AG04450 (cell line): ENCODE measurements at regions not wholly inside any gene's neighbourhood (a gene's known extent, or its start where the extent isn't known, plus 50 kb on each side); places are given as distances from the start of the nearest gene placed in this dataset.

ENCODE experiments used
- CTCF ChIA-PET: fragments of 300-600, 350-600 bp; formaldehyde crosslinking; extraction: SDS; loops from one replicate; lab custom pipeline; 2022; ENCODE audit warnings: antibody characterized with exemption, inconsistent platforms; lab: Charles Lee
- POLR2A ChIA-PET: fragments of 350-600 bp; formaldehyde crosslinking; extraction: SDS; loops from one replicate; lab custom pipeline; 2021; ENCODE audit warnings: antibody characterized with exemption, inconsistent platforms; lab: Yijun Ruan, JAX
- DNase-seq: peaks from one replicate; pipeline ENCODE4 v3.0.0-alpha.2; 2011; ENCODE audit warnings: low read depth, low spot score
- H3K27ac ChIP-seq: one replicate; pipeline ENCODE4 v1.5.1; 2012; ENCODE audit warnings: low read depth, low read length, control low read depth
- H3K27me3 ChIP-seq: one replicate; pipeline ENCODE4 v1.6.0; 2012; ENCODE audit warnings: low read length; ENCODE audit not compliant: control insufficient read depth, insufficient read depth
- H3K4me3 ChIP-seq: 2 replicates; pipeline ENCODE4 v1.5.1; 2011; ENCODE audit warnings: mild to moderate bottlenecking, low read depth, low read length, control low read depth
- H3K9me3 ChIP-seq: 2 replicates; pipeline ENCODE4 v1.5.1; 2012; ENCODE audit warnings: low read length; ENCODE audit not compliant: control insufficient read depth, insufficient read depth
- TF ChIP-seq, protein P1 (sequence below): IDR thresholded peaks from 2 replicates; pipeline ENCODE4 v1.5.1; 2011; ENCODE audit warnings: low read depth, low read length, control low read depth, inconsistent platforms

DNA sequence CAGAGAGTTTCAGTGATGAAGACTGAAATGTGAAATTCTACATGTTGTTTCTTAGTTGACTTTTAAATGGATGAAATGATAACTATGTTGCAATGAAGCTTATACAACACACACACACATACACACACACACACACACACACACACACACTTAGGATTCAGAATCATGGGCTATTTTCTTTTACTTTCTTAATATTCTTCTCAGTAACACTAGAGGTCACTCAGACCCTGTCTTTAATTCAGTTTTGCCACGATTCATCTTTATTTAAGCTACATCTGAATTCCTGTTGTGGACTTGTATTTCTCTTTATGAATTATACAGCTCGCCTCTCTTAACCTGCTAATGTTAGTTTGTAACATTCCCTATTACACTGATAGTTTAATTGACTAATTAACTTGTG lies 109.6 kb upstream of the GOT2 start:
- CTCF ChIA-PET, result interaction anchor here (0.6 to 0.7 kb wide), 2 partner anchors 1360 to 1420 kb away, joined by 3 to 4 read pairs; no protein-coding TSS in a partner anchor
- DNase-seq, result no peak
- Histone ChIP-seq H3K27ac (no peak overlapping the region), H3K27me3 (no peaks in the 10 kb centered on the region), H3K9me3 (no peaks in the 10 kb centered on the region; the same call in 1 of the 2 replicates), H3K4me3 (no peak overlapping the region)
- TF ChIP-seq, protein P1, sequence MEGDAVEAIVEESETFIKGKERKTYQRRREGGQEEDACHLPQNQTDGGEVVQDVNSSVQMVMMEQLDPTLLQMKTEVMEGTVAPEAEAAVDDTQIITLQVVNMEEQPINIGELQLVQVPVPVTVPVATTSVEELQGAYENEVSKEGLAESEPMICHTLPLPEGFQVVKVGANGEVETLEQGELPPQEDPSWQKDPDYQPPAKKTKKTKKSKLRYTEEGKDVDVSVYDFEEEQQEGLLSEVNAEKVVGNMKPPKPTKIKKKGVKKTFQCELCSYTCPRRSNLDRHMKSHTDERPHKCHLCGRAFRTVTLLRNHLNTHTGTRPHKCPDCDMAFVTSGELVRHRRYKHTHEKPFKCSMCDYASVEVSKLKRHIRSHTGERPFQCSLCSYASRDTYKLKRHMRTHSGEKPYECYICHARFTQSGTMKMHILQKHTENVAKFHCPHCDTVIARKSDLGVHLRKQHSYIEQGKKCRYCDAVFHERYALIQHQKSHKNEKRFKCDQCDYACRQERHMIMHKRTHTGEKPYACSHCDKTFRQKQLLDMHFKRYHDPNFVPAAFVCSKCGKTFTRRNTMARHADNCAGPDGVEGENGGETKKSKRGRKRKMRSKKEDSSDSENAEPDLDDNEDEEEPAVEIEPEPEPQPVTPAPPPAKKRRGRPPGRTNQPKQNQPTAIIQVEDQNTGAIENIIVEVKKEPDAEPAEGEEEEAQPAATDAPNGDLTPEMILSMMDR, result 0 out of 2 replicates have a peak, but pooled peaks have one; percentile 4
- POLR2A ChIA-PET, result no interaction called here

DNA sequence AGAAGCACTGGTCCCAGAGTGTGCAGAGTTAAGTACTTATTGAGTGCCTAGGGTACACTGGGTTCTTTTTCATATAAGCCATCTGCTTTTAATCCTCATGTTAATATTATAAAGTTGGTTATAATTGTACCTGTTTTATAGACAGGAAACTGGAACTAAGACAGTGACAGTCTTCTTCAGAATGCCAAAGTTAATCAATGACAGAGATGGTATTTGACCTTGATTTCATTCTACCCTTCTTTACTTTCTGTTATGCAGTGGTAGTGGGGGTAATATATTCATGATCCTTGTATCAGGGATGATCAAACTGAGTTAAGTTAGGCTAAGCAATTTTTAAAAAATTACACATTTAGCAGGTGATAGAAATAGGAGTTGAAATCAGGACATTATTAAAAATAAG lies 108.6 kb upstream of the GOT2 start:
- Histone ChIP-seq H3K4me3 (no peak overlapping the region), H3K9me3 (no peaks in the 10 kb centered on the region; the same call in 1 of the 2 replicates), H3K27ac (no peak overlapping the region), H3K27me3 (no peaks in the 10 kb centered on the region)
- DNase-seq, result no peak
- ChIA-PET CTCF (no interaction called here), POLR2A (no interaction called here)
- TF ChIP-seq, protein P1, result no peak

DNA sequence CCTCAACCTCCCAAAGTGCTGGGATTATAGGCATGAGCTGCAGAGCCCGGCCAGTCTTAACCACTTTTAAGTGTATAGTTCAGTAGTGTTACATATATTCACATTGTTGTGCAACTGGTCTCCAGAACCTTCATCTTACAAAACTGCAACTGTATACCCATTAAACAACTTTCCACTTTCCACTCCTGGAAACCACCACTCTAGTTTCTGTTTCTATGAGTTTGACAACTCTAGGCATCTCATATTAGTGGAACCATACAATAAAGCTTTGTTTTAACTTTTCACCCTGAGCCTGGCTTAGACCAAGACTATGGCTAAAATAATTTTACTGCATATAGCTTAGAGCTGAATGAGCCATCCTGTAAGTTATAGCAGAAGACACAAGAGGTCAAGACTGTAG lies 108.0 kb upstream of the GOT2 start:
- Histone ChIP-seq H3K27me3 (no peaks in the 10 kb centered on the region), H3K27ac (no peak overlapping the region), H3K4me3 (no peak overlapping the region), H3K9me3 (no peaks in the 10 kb centered on the region; the same call in 1 of the 2 replicates)
- TF ChIP-seq, protein P1, result no peak
- no peak for DNase-seq
- ChIA-PET POLR2A (no interaction called here), CTCF (no interaction called here)

DNA sequence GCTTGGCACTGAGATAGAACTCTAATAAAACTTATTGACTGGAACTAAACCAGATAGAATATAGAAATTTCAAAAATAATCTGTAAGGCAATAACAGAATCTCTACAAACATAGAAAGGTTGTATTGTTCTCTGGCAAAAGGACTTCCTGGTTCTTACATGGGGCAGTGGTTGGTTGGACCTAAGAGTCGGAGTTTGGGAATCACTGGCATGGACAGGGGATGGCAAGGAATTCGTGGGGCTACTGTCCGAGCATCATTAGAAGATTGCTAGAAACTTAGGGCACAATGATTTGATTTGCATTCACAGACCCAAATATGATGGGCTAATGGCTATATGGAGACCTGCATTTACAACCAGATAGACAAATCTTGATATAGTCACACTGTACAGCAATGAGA lies 103.8 kb upstream of the GOT2 start:
- no peak overlapping the region for H3K27ac ChIP-seq
- POLR2A ChIA-PET, result no interaction called here
- no peaks in the 10 kb centered on the region for H3K9me3 ChIP-seq
- TF ChIP-seq, protein P1, result no peak
- H3K27me3 ChIP-seq, result no peaks in the 10 kb centered on the region
- CTCF ChIA-PET, result no interaction called here
- no peak for DNase-seq
- no peak overlapping the region for H3K4me3 ChIP-seq

DNA sequence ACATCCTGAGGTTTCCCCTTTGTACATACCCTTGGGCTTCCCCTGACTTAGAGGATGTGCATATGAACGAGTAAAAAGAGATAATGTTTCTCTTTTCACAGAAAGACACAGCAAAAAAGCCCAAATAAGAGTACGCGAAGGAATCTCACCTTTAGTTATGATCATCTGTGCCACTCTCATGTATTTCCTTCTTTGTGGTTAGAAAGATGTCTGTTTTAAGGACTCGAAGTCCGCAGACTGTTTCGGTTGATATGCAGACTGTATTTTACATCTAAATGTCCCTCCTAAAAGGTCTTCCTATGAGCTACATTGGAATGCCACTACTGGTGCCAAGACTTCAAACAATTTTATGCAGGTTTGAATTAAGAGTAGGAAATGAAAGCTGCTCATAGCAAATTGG lies 102.3 kb upstream of the GOT2 start:
- ChIA-PET CTCF (interaction anchor here (1.1 kb wide), 1 partner anchor 22 kb away, joined by 4 read pairs; no protein-coding TSS in a partner anchor), POLR2A (no interaction called here)
- no peaks in the 10 kb centered on the region for H3K9me3 ChIP-seq
- no peak for DNase-seq
- no peaks in the 10 kb centered on the region for H3K27me3 ChIP-seq
- TF ChIP-seq, protein P1, result no peak
- no peak overlapping the region for H3K4me3 ChIP-seq
- H3K27ac ChIP-seq, result no peak overlapping the region
